Mammary epithelial cell (primary cell): ENCODE measurements at regions not wholly inside any gene's neighbourhood (a gene's known extent, or its start where the extent isn't known, plus 50 kb on each side); places are given as distances from the start of the nearest gene placed in this dataset.

Source experiments
- EZH2 ChIP-seq: IDR thresholded peaks from 2 replicates; pipeline ENCODE4 v1.6.1; 2012; ENCODE audit warnings: low read length, inconsistent platforms, borderline replicate concordance
- TF ChIP-seq, protein P1 (sequence below), 2 donors: IDR thresholded peaks in 1 of 2; conservative IDR thresholded peaks in 1 of 2; 2 replicates each; pipeline ENCODE4 v1.5.1; 2011 to 2012; ENCODE audit warnings: inconsistent platforms in 2 of 2, low read length in 2 of 2, mild to moderate bottlenecking in 2 of 2, control low read depth in 1 of 2, low read depth in 1 of 2; ENCODE audit not compliant: insufficient read depth in 1 of 2; ENCODE audit errors: extremely low read depth in 1 of 2

GRCh38 chrX:80550722-80551121 lies 130.5 kb downstream of the TENT5D start:
- TF ChIP-seq, protein P1, sequence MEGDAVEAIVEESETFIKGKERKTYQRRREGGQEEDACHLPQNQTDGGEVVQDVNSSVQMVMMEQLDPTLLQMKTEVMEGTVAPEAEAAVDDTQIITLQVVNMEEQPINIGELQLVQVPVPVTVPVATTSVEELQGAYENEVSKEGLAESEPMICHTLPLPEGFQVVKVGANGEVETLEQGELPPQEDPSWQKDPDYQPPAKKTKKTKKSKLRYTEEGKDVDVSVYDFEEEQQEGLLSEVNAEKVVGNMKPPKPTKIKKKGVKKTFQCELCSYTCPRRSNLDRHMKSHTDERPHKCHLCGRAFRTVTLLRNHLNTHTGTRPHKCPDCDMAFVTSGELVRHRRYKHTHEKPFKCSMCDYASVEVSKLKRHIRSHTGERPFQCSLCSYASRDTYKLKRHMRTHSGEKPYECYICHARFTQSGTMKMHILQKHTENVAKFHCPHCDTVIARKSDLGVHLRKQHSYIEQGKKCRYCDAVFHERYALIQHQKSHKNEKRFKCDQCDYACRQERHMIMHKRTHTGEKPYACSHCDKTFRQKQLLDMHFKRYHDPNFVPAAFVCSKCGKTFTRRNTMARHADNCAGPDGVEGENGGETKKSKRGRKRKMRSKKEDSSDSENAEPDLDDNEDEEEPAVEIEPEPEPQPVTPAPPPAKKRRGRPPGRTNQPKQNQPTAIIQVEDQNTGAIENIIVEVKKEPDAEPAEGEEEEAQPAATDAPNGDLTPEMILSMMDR (conservative IDR thresholded peaks at IDR 0.05 in 1 of 2, IDR thresholded peaks at IDR 0.05 in 1 of 2; ENCODE audit: extremely low read depth in 1 of 2, insufficient read depth in 1 of 2, low read depth in 1 of 2, low read length in 2 of 2) = no peak
- no peak for TF ChIP-seq EZH2
